LNCAP (cell line): ENCODE measurements at regions not wholly inside any gene's neighbourhood (a gene's known extent, or its start where the extent isn't known, plus 50 kb on each side); places are given as distances from the start of the nearest gene placed in this dataset.

Experiments
- TF ChIP-seq, protein P1 (sequence below): fragments of 450-650 bp; IDR thresholded peaks from 2 replicates; pipeline ENCODE4 v1.5.1; 2017; ENCODE audit warnings: mild to moderate bottlenecking

DNA sequence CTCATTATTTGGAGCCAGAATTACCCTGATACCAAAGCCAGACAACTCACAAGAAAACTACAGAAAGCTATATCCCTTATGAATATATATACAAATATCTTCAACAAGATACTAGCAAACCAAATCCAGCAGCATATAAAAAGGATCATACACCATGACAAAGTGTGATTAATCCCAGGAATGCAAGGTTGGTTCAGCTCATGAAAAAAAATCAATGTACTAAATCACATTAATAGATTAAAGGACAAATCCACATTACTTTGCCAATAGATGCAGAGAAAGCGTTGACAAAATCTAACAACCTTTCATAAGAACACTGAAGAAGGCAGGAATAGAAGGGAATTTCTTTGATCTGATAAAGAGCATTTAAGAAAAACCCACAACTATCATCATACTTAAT is 50.4 kb upstream of the TEAD1 start:
- TF ChIP-seq, protein P1, sequence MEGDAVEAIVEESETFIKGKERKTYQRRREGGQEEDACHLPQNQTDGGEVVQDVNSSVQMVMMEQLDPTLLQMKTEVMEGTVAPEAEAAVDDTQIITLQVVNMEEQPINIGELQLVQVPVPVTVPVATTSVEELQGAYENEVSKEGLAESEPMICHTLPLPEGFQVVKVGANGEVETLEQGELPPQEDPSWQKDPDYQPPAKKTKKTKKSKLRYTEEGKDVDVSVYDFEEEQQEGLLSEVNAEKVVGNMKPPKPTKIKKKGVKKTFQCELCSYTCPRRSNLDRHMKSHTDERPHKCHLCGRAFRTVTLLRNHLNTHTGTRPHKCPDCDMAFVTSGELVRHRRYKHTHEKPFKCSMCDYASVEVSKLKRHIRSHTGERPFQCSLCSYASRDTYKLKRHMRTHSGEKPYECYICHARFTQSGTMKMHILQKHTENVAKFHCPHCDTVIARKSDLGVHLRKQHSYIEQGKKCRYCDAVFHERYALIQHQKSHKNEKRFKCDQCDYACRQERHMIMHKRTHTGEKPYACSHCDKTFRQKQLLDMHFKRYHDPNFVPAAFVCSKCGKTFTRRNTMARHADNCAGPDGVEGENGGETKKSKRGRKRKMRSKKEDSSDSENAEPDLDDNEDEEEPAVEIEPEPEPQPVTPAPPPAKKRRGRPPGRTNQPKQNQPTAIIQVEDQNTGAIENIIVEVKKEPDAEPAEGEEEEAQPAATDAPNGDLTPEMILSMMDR, result no peak
